NOMO-1 treated with DMSO at 0.1 percent for 48 hours (cell line): ENCODE measurements at regions not wholly inside any gene's neighbourhood (a gene's known extent, or its start where the extent isn't known, plus 50 kb on each side); places are given as distances from the start of the nearest gene placed in this dataset.
"Not testable (repeated sequence)": the region's sequence is repeated elsewhere in the genome, so short reads cannot be mapped to it uniquely, and the experiment has no call there.

Source experiments
- DNase-seq: peaks from one replicate; lab custom pipeline; 2025; ENCODE audit not compliant: unreplicated experiment; lab: John Stamatoyannopoulos, UW

DNA sequence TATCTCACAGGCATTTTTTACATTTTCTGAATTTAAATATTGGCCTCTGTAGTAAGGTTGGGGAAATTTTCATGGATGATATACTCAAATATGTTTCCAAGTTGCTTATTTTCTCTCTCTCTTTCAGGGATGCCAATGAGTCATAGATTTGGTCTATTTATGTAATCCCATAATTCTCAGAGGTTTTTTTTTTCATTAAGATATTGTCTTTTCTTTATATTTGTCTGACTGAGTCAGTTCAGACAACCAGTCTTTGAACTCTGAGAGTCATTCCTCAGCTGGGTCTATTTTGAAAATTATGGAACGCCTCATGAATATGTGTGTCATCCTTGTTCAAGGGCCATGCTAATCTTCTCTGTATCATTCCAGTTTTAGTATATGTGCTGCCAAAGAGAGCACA is 223.2 kb downstream of the PCSK1 start:
- no peak for DNase-seq

DNA sequence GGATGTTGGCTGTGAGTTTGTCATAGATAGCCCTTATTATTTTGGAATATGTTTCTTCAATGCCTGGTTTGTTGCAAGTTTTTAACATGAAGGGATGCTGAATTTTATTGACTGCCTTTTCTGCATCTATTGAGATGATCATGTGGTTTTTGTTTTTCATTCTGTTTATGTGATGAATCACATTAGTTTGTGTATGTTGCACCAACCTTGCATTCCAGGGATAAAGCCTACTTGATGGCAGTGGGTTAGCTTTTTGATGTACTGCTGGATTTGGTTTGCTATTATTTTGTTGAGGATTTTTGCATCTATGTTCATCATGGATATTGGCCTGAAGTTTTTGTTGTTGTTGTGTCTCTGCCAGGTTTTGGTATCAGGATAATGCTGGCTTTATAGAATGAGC is 225.6 kb downstream of the PCSK1 start:
- no peak for DNase-seq

- DNase-seq: no peak
These were observed 229.3 kb downstream of the PCSK1 start for GRCh38 chr5:96203761-96204160.

DNA sequence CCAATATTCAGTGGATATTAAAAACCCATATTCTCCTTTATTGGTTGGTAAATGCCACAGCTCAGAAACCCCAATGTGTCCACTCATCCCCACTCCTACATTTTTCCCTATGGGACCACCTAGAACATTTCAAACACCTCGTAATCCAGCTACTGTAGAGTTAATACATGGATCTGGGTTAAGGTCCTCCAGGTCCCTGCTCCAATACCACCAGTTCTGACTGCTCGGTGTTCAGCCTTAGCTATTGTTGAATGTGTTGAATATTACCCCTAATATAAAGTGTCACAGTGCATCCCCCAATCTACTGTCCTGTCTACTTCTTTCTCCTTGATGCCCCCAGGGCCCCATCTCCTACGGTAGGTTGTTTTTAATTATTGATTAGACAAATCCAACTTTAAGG is 231.5 kb downstream of the PCSK1 start:
- no peak for DNase-seq

DNA sequence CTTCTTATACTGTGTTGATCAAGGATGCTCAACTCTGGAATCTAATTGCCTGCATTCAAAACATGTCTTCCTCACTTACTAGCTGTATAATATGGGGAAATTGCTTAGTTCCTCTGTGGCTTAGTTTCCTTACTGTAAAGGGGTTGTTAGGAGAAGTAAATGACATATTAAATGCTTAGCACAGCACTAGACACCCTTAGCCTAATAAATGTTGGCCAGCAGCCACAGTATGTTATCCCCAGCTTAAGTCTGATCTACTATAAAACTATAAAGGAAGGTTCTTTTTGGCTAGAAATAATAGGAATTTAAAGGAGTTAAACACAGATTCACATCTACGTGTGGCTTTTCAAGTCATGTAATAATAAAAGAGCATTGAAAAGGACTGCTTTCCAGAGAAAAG is 232.4 kb downstream of the PCSK1 start:
- DNase-seq: peak; percentile 37

- no peak for DNase-seq
These were observed 233.3 kb downstream of the PCSK1 start for GRCh38 chr5:96199713-96200183.

DNA sequence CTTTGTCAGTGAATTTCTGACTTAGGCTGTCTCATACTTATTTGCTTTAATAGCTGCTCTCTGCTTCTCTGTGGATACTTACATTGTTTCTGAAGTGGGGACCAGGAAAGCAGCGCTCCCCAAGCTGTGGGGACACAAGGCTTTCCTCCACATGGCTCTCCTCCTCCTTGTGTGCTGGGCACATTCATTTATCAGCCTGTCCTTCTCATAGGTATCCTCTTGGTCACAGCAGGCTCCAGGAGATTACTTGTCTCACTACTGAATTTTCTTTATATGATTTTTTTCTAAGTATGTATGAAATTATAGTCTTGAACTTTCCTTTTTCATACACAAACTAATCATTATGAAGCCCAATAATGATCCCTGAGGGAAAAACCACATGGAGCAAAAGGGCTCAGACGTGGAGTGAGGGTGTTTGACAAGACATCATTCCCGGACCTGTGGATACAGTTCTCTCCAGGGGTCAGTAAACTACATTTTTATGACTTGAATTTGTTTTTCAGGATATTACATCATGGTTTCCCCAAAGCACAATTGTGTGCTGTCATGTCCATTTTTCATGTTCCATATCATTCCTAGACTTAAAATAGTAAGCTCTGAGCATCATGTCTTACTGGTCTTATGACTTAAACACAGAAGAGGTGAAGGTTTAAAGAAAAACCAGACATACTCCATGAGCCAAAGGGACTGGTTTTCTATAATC is 234.5 kb downstream of the PCSK1 start:
- no peak for DNase-seq

- DNase-seq: not testable (repeated sequence)
These were observed 235.3 kb downstream of the PCSK1 start for GRCh38 chr5:96197767-96198166.

DNA sequence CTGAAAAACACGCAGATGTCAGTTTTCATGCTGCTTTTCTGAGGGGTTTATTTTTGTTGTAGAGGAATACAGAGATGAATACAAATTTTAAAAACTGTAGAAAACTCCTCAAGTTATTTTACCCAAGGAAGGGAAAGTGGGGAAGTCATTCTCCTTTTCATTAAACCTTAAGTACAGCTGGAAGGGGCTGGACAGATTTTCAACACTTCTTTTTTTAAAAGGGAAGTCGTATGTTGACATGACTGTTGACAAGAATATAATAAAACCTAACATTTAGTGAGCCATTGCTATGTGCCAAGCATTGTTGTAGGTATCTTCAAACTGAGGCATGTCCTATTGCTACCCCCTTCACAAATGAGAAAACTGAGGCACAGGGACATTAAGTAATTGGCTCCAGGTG is 235.7 kb upstream of the ELL2 start:
- peak; percentile 43 for DNase-seq

DNA sequence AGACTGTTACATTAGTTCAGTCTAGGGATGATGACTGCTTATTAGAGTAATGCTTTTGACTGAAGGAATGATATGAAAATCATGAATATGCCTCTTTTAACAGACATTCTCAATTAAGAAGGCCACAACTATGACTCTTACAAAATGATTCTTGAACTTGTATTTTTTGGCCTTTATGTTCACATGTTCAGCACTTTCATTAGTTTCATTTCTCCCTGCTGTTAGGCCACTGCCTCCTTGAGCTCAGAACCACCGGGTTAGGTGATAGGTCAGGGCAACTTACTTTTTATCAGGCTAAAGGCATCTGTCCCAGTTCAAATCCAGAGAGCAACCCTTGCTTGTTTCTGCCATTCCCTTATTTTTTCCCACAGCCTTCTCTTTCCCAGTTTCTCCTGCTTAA is 235.2 kb upstream of the ELL2 start:
- peak; percentile 56 for DNase-seq

- DNase-seq: no peak
These were observed 234.8 kb upstream of the ELL2 start for GRCh38 chr5:96196407-96196806.

- no peak for DNase-seq
These were observed 233.5 kb upstream of the ELL2 start for GRCh38 chr5:96195123-96195522.

- no peak for DNase-seq
These were observed 232.9 kb upstream of the ELL2 start for GRCh38 chr5:96194593-96194992.

GRCh38 chr5:96193946-96194345 is 232.3 kb upstream of the ELL2 start:
- no peak for DNase-seq

GRCh38 chr5:96189987-96190386 is 228.3 kb upstream of the ELL2 start:
- DNase-seq: no peak

DNA sequence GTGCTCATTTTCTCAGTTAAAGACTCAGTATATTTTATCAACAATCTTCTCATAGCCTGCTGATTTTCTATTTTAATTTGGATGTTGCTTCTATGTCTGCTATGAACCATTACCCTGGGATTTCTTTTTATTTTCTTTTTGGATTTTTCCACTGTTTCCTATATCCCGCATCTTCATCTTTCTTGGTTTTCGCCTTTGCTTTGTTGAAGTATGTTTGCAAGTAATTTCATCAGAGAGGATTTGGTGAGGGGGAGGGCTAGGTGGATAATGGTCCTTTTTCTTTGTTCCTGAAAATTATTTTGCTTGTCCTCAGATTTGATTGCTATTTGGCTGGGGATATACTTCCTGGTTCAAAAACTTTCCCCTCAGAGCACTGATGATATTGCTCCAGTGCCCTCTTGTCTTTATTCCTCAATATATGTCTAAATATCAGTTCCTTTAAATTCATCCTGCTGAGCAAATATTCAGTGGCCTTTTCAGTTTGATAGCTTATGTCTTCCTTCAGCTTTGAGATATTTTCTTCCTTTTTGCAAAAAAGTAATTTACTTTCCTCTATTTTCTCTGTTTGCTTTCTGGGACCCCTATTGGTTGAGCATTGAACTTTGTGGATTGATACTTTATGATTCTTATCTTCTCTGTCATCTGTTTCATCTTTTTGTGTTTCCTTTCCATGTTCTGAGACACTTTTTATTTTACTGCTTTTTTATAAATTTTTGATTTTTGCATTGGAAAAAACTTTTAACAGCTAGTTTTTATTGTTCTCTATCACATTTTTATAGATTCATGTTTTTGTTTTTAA is 227.6 kb upstream of the ELL2 start:
- DNase-seq: no peak

GRCh38 chr5:96187309-96188027 is 225.8 kb upstream of the ELL2 start:
- DNase-seq: no peak

- not testable (repeated sequence) for DNase-seq
These were observed 222.9 kb upstream of the ELL2 start for GRCh38 chr5:96184510-96184909.

DNA sequence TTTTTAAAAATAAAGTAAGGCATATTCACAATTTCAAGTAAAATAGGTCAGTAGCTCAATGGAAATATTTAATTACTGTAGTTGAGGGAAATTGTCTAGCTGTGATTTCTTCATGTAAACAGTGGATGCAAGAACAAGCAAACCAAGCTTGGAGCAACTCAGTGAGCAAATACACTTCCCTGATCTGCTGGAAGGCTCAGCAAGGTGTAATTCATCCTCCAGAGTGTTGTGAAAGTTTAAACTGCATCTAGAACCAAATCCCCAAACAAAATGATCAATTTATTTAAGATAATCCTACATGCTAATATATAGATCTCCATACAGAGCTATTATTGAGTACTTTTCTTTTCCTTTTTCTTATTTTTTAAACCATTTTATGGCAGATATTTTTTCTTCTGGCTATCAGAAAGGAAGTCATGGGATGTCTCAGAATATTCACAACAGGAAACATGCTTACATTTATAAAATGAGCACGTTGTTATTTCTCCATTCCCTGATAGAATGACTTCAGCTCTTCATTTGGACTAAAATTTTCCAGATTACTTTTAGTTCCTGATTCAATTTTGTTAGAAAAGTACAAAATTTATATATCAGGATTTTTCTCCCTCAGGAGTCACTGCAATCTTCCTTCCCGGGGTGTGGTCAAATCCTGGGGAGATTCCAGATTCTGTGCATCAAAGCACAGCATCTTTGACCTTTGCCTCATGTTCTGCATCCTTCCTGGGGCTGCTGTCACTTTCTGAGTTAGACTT is 219.2 kb upstream of the ELL2 start:
- DNase-seq: no peak

- DNase-seq: no peak
These were observed 215.7 kb upstream of the ELL2 start for GRCh38 chr5:96177303-96177869.

DNA sequence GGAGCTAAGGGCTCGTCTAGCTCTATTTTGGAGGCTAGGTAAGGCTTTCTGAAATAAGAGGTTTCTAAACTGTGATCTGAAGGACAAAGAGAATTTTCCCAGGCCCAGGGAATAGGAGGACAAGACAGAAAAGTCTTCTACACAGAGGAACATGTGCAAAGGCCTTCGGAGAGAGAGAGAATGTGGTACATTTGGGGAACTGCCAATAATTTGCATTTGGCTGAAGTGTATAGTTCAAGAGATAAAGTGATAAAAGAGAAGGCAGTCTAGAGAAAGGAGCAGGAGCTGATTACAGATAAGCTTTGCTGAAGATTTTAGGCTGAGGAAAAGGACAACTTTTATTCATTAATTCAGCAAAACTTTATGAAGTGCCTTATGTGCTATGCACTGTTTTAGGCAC is 214.4 kb upstream of the ELL2 start:
- no peak for DNase-seq
